ENCODE measurements at regions not wholly inside any gene's neighbourhood (a gene's known extent, or its start where the extent isn't known, plus 50 kb on each side); places are given as distances from the start of the nearest gene placed in this dataset.

GRCh38 chr14:25765909-25766308 lies 716.0 kb upstream of the STXBP6 start:
- Histone ChIP-seq H3K4me1 (ENCODE audit: control insufficient read depth, low read length) (no peaks in the 10 kb centered on the region), H4K20me1 (ENCODE audit: control insufficient read depth, insufficient read depth, low read depth, low read length) (no peaks in the 10 kb centered on the region), H3K9me2 (replicated peaks; ENCODE audit: control insufficient read depth, low read length) (no peaks in the 10 kb centered on the region), H3F3A (ENCODE audit: control insufficient read depth, insufficient read depth) (no peaks in the 10 kb centered on the region), H3K79me2 (ENCODE audit: control insufficient read depth, low read length) (no peaks in the 10 kb centered on the region), H3K4me2 (ENCODE audit: low read length) (no peak overlapping the region), H3K27me3 (ENCODE audit: control insufficient read depth, low read length) (no peaks in the 10 kb centered on the region), H3K27ac (ENCODE audit: low read depth, low read length) (no peak overlapping the region), H3K9me3 (ENCODE audit: control insufficient read depth, insufficient read depth, low read length) (no peaks in the 10 kb centered on the region), H3K4me3 (ENCODE audit: low read length) (no peak overlapping the region), H3K36me3 (ENCODE audit: control insufficient read depth, low read length) (no peaks in the 10 kb centered on the region)
- TF ChIP-seq EZH2phosphoT487 (IDR thresholded peaks at IDR 0.05; ENCODE audit: borderline replicate concordance, low read length), result no peak
- TF ChIP-seq CTCF (IDR thresholded peaks at IDR 0.05; ENCODE audit: low read depth, low read length, poor library complexity, severe bottlenecking), result no peak

- H3K27me3 ChIP-seq (ENCODE audit: control insufficient read depth, low read length), result no peaks in the 10 kb centered on the region
- H3K4me1 ChIP-seq (ENCODE audit: control insufficient read depth, low read length), result no peaks in the 10 kb centered on the region
- no peak overlapping the region for H3K27ac ChIP-seq (ENCODE audit: low read depth, low read length)
- no peaks in the 10 kb centered on the region for H3K9me3 ChIP-seq (ENCODE audit: control insufficient read depth, insufficient read depth, low read length)
- no peak overlapping the region for H3K4me2 ChIP-seq (ENCODE audit: low read length)
- no peaks in the 10 kb centered on the region for H3F3A ChIP-seq (ENCODE audit: control insufficient read depth, insufficient read depth)
- no peaks in the 10 kb centered on the region for H3K36me3 ChIP-seq (ENCODE audit: control insufficient read depth, low read length)
- no peaks in the 10 kb centered on the region for H4K20me1 ChIP-seq (ENCODE audit: control insufficient read depth, insufficient read depth, low read depth, low read length)
- no peak overlapping the region for H3K4me3 ChIP-seq (ENCODE audit: low read length)
- no peaks in the 10 kb centered on the region for H3K9me2 ChIP-seq (replicated peaks; ENCODE audit: control insufficient read depth, low read length)
- no peak for TF ChIP-seq EZH2phosphoT487 (IDR thresholded peaks at IDR 0.05; ENCODE audit: borderline replicate concordance, low read length)
- TF ChIP-seq CTCF (IDR thresholded peaks at IDR 0.05; ENCODE audit: low read depth, low read length, poor library complexity, severe bottlenecking), result no peak
- H3K79me2 ChIP-seq (ENCODE audit: control insufficient read depth, low read length), result no peaks in the 10 kb centered on the region
Measured at GRCh38 chr14:25759920-25760655, 710.1 kb upstream of the STXBP6 start.

GRCh38 chr14:25759256-25759655 lies 709.3 kb upstream of the STXBP6 start:
- H3K27me3 ChIP-seq (ENCODE audit: control insufficient read depth, low read length), result no peaks in the 10 kb centered on the region
- H3F3A ChIP-seq (ENCODE audit: control insufficient read depth, insufficient read depth), result no peaks in the 10 kb centered on the region
- H3K9me3 ChIP-seq (ENCODE audit: control insufficient read depth, insufficient read depth, low read length), result no peaks in the 10 kb centered on the region
- H4K20me1 ChIP-seq (ENCODE audit: control insufficient read depth, insufficient read depth, low read depth, low read length), result no peaks in the 10 kb centered on the region
- H3K4me2 ChIP-seq (ENCODE audit: low read length), result no peak overlapping the region
- H3K9me2 ChIP-seq (replicated peaks; ENCODE audit: control insufficient read depth, low read length), result no peaks in the 10 kb centered on the region
- no peaks in the 10 kb centered on the region for H3K79me2 ChIP-seq (ENCODE audit: control insufficient read depth, low read length)
- TF ChIP-seq EZH2phosphoT487 (IDR thresholded peaks at IDR 0.05; ENCODE audit: borderline replicate concordance, low read length) (no peak), CTCF (IDR thresholded peaks at IDR 0.05; ENCODE audit: low read depth, low read length, poor library complexity, severe bottlenecking) (no peak)
- H3K27ac ChIP-seq (ENCODE audit: low read depth, low read length), result no peak overlapping the region
- H3K4me1 ChIP-seq (ENCODE audit: control insufficient read depth, low read length), result no peaks in the 10 kb centered on the region
- no peak overlapping the region for H3K4me3 ChIP-seq (ENCODE audit: low read length)
- H3K36me3 ChIP-seq (ENCODE audit: control insufficient read depth, low read length), result no peaks in the 10 kb centered on the region

All from DOHH2 (cell line).